HG02763 (cell line): ENCODE measurements at regions not wholly inside any gene's neighbourhood (a gene's known extent, or its start where the extent isn't known, plus 50 kb on each side); places are given as distances from the start of the nearest gene placed in this dataset.

Source experiments
- ATAC-seq: cut with Tn5 transposase; IDR thresholded peaks from one replicate; pipeline ENCODE4 v1.9.1; 2021; ENCODE audit warnings: mild to moderate bottlenecking, moderate library complexity; ENCODE audit not compliant: unreplicated experiment

GRCh38 chr13:76383676-76384461, 502.3 kb downstream of the KCTD12 start:
- no peak for ATAC-seq

- ATAC-seq, result no peak
These were observed 505.6 kb downstream of the KCTD12 start for GRCh38 chr13:76380446-76381065.

GRCh38 chr13:76379341-76380105, 506.7 kb downstream of the KCTD12 start:
- ATAC-seq, result no peak

- ATAC-seq, result no peak
These were observed 507.4 kb downstream of the KCTD12 start for GRCh38 chr13:76378767-76379166.

GRCh38 chr13:76363682-76364289, 522.4 kb downstream of the KCTD12 start:
- ATAC-seq, result no peak

- no peak for ATAC-seq
These were observed 524.3 kb downstream of the KCTD12 start for GRCh38 chr13:76361868-76362267.

GRCh38 chr13:76351541-76352229, 534.5 kb downstream of the KCTD12 start:
- no peak for ATAC-seq

GRCh38 chr13:76350399-76350798, 535.8 kb downstream of the KCTD12 start:
- ATAC-seq, result no peak

- ATAC-seq, result no peak
These were observed 536.5 kb downstream of the KCTD12 start for GRCh38 chr13:76349700-76350099.

- no peak for ATAC-seq
These were observed 546.6 kb downstream of the KCTD12 start for GRCh38 chr13:76339649-76340048.

GRCh38 chr13:76338003-76338402, 548.2 kb downstream of the KCTD12 start:
- ATAC-seq, result no peak

GRCh38 chr13:76336889-76337844, 549.0 kb downstream of the KCTD12 start:
- ATAC-seq, result no peak

GRCh38 chr13:76335463-76335862, 550.7 kb downstream of the KCTD12 start:
- no peak for ATAC-seq

GRCh38 chr13:76331943-76332712, 554.1 kb downstream of the KCTD12 start:
- no peak for ATAC-seq

GRCh38 chr13:76330761-76331160, 555.4 kb downstream of the KCTD12 start:
- ATAC-seq, result no peak

- no peak for ATAC-seq
These were observed 556.2 kb downstream of the KCTD12 start for GRCh38 chr13:76329866-76330580.

GRCh38 chr13:76329004-76329403, 557.2 kb downstream of the KCTD12 start:
- ATAC-seq, result no peak

GRCh38 chr13:76326343-76326742, 559.9 kb downstream of the KCTD12 start:
- no peak for ATAC-seq
